NCI-H1417 (cell line): ENCODE measurements at regions not wholly inside any gene's neighbourhood (a gene's known extent, or its start where the extent isn't known, plus 50 kb on each side); places are given as distances from the start of the nearest gene placed in this dataset.
"Not testable (repeated sequence)": the region's sequence is repeated elsewhere in the genome, so short reads cannot be mapped to it uniquely, and the experiment has no call there.

Experiments
- DNase-seq, 3 experiments: peaks; one replicate each; lab custom pipeline; 2025; lab: John Stamatoyannopoulos, UW

GRCh38 chr3:8001712-8002111, 499.9 kb upstream of the LMCD1 start:
- no peak for DNase-seq

DNA sequence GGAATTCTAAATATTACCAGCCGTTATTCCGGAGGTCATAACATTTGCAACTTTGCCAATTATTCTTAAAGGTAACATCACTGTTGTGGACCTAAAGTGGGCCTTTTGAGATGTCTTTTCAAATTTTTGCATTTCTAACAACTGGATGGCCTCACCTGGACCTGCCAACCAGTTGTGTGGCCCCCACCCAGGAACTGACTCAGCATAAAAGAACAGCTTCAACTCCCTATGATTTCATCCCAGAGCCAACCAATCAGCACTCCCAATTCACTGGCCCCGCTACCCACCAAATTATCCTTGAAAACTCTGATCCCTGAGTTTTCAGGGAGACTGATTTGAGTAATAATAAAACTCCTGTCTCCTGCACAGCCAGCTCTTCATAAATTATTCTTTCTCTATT, 489.7 kb upstream of the LMCD1 start:
- DNase-seq: no peak

- no peak for DNase-seq
Observed at GRCh38 chr3:8020047-8020841, 481.4 kb upstream of the LMCD1 start.

GRCh38 chr3:8027954-8028353, 473.7 kb upstream of the LMCD1 start:
- no peak for DNase-seq

DNA sequence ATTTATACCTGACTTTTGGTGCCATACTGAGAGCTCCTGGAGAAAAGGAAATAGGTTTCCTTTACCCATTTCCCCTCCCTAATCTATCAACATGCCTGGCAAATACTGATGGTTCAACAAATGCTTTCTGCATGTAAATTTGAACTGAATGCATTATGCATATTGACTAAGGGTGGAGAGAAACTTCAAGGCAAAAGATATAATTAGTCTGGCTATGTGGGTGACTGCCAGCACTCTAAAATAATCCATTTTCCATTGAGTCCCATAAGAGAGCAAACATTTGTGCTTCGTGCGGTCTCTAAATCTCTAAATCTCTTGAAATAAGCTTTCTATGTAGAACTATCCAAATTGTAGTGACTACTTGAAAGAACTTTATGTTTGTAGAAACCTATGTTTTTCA, 451.3 kb upstream of the LMCD1 start:
- no peak for DNase-seq

- DNase-seq: no peak
Observed at GRCh38 chr3:8052659-8053058, 449.0 kb upstream of the LMCD1 start.

DNA sequence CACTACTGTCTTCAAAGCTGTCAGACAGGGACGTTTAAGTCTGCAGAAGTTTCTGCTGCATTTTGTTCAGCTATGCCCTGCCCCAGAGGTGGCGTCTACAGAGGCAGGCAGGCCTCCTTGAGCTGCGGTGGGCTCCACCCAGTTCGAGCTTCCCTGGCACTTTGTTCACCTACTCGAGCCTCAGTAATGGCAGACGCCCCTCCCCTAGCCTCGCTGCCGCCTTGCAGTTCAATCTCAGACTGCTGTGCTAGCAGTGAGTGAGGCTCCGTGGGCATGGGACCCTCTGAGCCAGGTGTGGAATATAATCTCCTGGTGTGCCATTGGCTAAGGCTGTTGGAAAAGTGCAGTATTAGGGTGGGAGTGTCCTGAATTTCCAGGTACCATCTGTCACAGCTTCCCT, 433.5 kb upstream of the LMCD1 start:
- DNase-seq: not testable (repeated sequence)

GRCh38 chr3:8069471-8069870, 432.2 kb upstream of the LMCD1 start:
- no peak for DNase-seq

DNA sequence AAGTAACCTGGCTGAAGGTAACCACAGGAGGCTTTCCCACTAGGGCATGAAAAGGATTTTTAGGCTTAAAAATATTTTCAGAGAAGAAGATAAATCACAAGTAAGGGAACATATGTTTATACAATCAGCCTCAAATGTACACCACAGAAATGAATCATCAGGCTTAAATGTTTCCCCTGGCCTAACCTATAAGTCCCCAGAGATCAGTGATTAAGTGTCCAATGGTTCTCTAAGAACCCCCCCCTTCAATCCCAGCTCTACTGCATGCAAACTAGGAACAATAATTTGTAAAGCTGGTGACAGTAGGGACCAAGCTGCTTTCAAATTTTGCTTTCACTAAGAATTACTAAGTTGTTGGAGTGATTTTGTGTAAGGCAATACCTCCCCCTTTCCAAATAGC, 431.6 kb upstream of the LMCD1 start:
- no peak for DNase-seq

- DNase-seq: not testable (repeated sequence)
Observed at GRCh38 chr3:8074740-8075139, 426.9 kb upstream of the LMCD1 start.

- DNase-seq: no peak
Observed at GRCh38 chr3:8077126-8077525, 424.5 kb upstream of the LMCD1 start.

DNA sequence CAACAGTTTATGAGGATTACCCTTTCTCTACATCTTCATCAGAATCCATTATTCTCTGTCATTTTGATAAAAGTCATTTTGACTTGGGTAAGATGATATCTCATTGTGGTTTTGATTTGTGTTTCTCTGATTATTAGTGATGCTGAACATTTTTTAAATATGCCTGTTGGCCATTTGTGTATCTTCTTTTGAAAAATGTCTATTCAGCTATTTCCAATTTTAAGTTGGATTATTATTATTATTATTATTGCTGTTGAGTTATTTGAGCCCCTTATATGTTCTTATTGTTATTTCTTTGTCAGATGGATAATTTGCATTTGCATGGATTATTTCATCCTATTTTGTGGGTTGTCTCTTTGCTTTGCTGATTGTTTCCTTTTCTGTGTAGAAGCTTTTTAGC, 421.2 kb upstream of the LMCD1 start:
- no peak for DNase-seq

DNA sequence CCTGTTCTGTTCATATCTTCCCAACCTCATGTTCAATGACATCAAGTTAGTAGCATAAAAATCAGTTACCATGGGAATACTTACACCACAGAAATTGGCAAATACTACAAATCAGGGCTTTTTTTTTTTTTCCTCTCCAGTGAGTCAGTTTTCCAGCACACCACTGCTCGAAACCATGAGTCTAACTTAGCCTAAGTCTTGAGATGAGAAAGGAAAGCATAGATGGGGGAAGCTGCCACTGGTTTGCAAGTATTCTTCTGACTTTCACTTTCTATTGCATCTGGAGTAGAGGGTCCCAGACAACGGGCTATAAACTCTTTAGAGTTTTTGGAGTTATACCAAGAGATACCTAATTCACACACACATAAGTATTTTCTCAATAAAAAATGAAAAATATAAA, 416.1 kb upstream of the LMCD1 start:
- no peak for DNase-seq

GRCh38 chr3:8087951-8088350, 413.7 kb upstream of the LMCD1 start:
- DNase-seq: no peak

DNA sequence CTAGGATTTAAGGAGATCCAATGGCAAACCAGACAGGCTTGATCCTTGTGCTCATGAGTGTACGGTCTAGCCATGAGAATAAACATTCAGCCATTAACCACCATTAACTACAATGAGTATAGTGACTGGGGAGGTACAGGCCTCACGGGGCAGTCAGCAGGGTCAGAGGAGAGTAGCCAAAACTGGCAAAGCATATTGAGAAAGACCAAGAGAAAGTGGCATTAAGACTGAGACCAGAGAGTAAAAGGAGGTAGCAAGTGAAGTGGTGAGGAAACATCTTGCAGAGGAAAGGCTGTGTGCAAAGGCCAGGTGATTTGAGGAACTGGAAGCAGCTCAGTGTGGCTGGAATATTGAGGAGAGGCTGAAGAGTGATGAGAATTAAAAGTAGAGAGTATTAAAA, 407.2 kb upstream of the LMCD1 start:
- DNase-seq: no peak

DNA sequence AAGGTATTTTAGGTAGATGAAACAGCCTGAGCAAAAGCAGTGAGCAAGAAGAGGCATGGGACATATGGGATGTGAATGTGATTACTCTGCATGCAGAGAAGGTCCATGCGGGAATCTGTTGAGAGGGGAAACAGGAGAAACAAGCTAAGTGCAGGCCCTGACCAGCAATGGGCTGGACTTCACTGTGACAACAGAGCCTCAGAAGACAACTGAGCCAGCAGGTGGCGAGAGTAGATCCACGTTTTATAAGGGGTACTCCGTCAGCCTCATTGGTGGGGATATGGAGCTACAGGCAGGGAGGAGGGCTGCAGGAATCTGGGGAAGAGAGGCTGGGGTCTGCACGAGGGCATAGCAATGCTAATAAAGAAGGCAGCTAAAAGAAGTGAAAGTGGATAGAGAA, 405.9 kb upstream of the LMCD1 start:
- no peak for DNase-seq

DNA sequence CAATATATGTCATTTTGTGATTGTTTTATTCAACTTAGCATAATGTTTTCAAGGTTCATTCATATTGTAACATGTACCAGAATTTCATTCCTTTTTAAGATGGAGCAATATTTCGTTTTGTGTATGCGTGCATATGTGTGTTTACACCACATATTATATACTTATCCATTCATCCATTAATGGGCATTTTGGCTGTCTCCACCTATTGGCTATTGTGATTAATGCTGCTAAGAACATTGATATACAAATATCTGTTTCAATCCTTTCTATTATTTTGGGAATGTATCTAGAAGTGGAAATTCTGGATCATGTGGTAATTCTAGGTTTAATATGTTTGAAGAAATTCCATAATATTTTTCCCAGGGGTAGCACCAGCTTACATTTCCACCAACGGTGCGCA, 403.9 kb upstream of the LMCD1 start:
- DNase-seq: no peak

DNA sequence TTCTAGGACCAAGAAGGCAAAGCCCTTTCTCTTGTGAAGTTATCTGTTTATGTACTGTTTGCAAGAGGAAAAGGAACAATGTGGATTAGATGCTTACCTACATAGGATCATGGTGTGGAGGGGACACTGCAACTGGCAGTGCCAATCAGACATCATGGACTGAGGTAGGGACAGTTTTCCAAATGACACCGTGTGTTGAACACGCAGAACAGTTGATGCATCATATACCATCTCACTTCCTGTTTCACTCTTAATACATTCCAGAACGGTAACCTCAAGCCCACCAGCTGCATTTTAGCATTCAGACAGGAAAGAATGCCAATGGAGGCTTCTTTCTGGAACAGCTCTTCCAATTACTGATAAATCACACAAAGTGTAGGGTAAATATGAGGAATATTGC, 397.7 kb upstream of the LMCD1 start:
- no peak for DNase-seq

- DNase-seq: no peak
Observed at GRCh38 chr3:8106921-8107320, 394.7 kb upstream of the LMCD1 start.

GRCh38 chr3:8110966-8111798, 390.4 kb upstream of the LMCD1 start:
- DNase-seq: peak; percentile 43 to 75 (median 56)

- DNase-seq: peak in 1 of 3 experiments; percentile 11
Observed at GRCh38 chr3:8112587-8112986, 389.0 kb upstream of the LMCD1 start.

- peak in 1 of 3 experiments; percentile 40 for DNase-seq
Observed at GRCh38 chr3:8113626-8114025, 388.0 kb upstream of the LMCD1 start.

DNA sequence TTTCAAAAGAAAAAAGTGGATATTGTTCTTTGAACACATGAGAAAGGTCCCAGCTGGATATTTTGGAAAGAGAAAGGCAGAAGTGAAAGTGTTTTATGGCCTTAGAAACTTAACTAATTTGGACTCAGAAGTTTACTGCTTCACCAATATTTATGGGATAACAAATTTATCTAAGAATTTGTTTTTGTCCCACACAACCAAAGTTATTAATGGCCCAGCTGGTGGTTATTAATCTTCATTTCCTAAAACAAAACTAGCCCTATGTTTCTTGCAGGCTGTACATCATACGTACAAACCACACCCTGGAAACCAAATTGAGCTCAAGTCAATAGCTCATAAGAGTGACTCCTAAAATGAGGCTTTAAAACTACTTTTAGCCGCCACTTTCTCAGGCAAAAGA, 372.9 kb upstream of the LMCD1 start:
- no peak for DNase-seq
